Brain microvascular endothelial cell (primary cell): ENCODE measurements at regions not wholly inside any gene's neighbourhood (a gene's known extent, or its start where the extent isn't known, plus 50 kb on each side); places are given as distances from the start of the nearest gene placed in this dataset.

ENCODE experiments used
- DNase-seq: peaks from one replicate; pipeline ENCODE4 v3.0.0-alpha.2; 2020
- H3K27ac ChIP-seq: fragments of 250-450 bp; sonication (Bioruptor Pico); 2 replicates; pipeline ENCODE4 v1.5.1; 2020; ENCODE audit warnings: mild to moderate bottlenecking, moderate library complexity
- H3K27me3 ChIP-seq: fragments of 250-450 bp; sonication (Bioruptor Pico); replicated peaks from 2 replicates; pipeline ENCODE4 v1.5.1; 2020; ENCODE audit warnings: mild to moderate bottlenecking
- H3K36me3 ChIP-seq: fragments of 250-450 bp; sonication (Bioruptor Pico); replicated peaks from 2 replicates; pipeline ENCODE4 v1.5.1; 2020; ENCODE audit warnings: mild to moderate bottlenecking
- H3K4me3 ChIP-seq: 2 replicates; pipeline ENCODE4 v1.5.1; 2011; ENCODE audit warnings: low read depth, mild to moderate bottlenecking, control low read depth, low read length, moderate library complexity
- in situ Hi-C: cut with HindIII; loops from 2 replicates; pipeline ENCODE4 v1.10.0; 2017; ENCODE audit warnings: low sequenced_read_pairs, low pct_ligation_motif_present
- TF ChIP-seq, protein P1 (sequence below): IDR thresholded peaks from 2 replicates; pipeline ENCODE4 v1.5.1; 2011; ENCODE audit warnings: low read depth, mild to moderate bottlenecking, moderate library complexity, low read length, control low read depth, inconsistent platforms; ENCODE audit errors: missing control alignments

DNA sequence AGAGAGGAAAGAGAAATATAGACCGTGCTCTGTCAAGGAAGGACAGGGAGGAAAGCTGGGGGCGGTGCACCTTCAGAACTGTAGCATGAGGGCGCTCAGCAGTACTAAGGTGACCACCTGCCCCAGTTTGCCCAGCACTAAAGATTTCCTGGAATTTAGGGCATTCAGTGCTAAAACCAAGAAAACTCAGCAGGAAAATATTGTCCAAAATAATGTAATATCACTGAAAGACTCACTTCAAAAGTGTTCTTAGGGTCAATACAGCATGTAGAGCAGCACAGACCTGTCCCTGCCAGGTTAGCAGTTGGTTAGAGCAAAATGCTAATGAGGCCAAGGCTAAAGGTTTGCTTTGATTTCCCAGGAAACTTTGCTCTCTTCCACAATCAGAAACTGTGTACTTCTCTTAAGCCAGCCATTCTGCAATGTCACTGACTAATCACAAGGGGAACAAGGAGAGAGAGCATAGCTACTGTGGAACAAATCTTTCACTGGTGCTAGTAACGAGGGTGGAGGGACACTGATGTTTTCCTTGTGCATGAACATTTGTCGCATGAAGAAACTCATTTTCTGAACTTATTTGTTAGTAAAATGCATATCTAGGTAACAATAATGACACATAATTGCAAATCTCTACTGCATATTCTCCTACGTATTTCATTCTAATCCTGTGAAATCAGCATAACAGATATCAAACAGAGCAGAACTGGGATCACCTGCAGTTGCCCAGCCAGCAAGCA, 53.0 kb upstream of the GRAMD2B start:
- H3K4me3 ChIP-seq = no peak overlapping the region
- in situ Hi-C loops = no loop called here
- H3K36me3 ChIP-seq = no peaks in the 10 kb centered on the region
- no peaks in the 10 kb centered on the region for H3K27me3 ChIP-seq
- TF ChIP-seq, protein P1, sequence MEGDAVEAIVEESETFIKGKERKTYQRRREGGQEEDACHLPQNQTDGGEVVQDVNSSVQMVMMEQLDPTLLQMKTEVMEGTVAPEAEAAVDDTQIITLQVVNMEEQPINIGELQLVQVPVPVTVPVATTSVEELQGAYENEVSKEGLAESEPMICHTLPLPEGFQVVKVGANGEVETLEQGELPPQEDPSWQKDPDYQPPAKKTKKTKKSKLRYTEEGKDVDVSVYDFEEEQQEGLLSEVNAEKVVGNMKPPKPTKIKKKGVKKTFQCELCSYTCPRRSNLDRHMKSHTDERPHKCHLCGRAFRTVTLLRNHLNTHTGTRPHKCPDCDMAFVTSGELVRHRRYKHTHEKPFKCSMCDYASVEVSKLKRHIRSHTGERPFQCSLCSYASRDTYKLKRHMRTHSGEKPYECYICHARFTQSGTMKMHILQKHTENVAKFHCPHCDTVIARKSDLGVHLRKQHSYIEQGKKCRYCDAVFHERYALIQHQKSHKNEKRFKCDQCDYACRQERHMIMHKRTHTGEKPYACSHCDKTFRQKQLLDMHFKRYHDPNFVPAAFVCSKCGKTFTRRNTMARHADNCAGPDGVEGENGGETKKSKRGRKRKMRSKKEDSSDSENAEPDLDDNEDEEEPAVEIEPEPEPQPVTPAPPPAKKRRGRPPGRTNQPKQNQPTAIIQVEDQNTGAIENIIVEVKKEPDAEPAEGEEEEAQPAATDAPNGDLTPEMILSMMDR = peak; percentile 28
- no peak overlapping the region for H3K27ac ChIP-seq
- DNase-seq = no peak

DNA sequence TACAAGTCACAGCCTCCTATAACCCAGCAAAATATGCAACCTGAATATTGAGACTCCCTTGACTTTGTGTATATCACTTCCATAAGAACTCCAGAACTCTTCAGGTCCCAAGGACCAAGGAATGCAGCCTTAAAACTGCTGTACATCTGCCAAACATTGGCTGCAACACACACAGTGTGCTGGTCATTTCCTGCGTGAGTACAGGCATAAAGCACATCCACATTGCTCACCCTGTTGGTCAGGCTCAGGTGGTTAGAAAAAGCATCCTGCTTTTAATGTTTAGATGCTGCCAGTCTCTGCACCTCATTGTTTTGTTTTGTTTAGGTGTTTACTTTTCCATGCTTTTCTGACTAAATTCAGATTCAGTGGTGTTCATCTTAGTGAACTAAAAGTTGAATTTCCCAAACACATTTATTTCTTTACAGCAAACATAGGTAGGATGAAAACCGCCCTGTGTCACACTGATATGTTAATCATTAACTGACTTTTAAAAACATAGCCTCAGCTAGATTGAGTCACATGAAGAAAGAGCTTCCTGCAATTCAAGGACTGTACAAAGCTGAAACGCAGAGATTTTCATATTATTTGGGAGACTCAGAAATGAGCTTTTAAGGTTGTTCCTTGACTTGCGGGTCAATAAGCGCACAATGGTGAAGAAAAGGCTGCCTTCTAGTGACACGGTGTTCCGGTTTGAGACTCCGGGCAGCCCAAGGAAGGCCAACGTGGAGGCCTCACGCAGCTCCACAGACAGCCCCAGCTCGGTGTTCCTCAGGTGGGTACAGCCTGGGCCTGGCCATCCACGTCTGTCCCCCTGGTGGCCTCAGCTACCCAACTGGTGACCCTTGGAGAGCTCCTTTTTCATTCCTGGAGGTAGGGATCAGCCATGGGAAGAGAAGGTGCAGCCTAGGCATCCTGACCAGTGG, 52.2 kb upstream of the GRAMD2B start:
- Histone ChIP-seq H3K27me3 (no peaks in the 10 kb centered on the region), H3K36me3 (no peaks in the 10 kb centered on the region), H3K4me3 (no peak overlapping the region), H3K27ac (no peak overlapping the region)
- TF ChIP-seq, protein P1 = peak; percentile 8
- no peak for DNase-seq
- in situ Hi-C loops = no loop called here

DNA sequence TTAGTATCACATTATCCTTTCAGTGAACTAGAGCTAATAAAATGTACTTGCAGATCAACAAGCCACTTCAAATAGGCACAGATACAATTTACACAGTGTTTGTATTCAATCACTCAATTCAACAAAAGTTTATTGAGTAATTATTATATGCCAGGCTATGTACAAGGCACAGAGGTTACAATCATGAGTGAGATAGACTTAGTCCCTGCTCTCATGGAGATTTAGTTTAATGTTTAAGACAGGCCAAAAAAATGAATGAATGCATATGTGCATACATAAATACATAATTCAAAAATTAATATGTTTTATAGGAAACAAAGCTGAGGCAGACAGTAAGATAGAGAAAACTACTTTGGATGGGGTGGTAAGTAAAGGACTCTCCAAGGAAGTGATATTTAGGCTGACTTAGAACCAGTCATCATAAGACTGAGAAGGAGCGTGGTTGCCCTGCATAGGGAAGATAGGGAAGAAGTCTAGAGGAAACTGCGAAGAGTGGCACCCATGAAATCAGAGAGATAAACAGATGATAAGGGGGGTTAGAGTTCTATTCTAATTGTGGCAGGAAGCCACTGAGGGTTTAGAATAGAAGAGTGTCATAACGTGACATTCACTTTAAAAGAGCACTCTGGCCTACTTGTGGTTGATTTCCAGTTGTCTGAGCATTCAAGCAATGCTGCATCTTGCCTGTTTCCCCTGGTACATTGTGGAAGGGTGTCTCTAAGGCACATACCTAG, 49.7 kb upstream of the GRAMD2B start:
- no peaks in the 10 kb centered on the region for H3K36me3 ChIP-seq
- no peak overlapping the region for H3K4me3 ChIP-seq
- H3K27ac ChIP-seq = peak overlapping the region; percentile 46
- DNase-seq = peak; percentile 69
- no peaks in the 10 kb centered on the region for H3K27me3 ChIP-seq
- TF ChIP-seq, protein P1 = no peak
- in situ Hi-C loops = no loop called here
